ENCODE measurements at regions not wholly inside any gene's neighbourhood (a gene's known extent, or its start where the extent isn't known, plus 50 kb on each side); places are given as distances from the start of the nearest gene placed in this dataset.

DNA sequence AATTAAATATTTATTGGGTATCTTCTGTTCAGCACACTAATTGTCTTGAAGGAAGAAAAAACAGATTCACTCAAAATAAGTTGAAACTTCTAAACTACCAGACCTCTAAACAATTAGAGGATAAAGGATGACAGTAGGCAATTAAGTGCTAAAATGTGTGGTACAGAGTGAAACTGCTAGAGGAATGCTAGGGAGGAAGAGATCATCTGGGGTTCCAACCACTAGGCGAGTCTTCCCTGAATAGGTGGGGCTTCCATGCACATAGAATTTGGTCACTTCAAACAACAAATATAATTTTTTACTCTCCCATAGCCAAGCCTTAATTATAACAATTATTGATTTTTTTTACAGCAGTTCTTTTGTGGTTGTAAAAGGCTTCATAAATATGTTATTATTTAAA is 559.0 kb upstream of the ZEB2 start:
- no peaks in the 10 kb centered on the region for H3K4me1 ChIP-seq (ENCODE audit: insufficient read depth, low read length)
- Mint-ChIP-seq H3K4me3 (no peak overlapping the region), H3K4me1 (no peaks in the 10 kb centered on the region), H3K36me3 (ENCODE audit: insufficient read depth in 1 of 3, low read depth in 3 of 3) (no peaks in the 10 kb centered on the region), H3K27ac (no peak overlapping the region), H3K27me3 (ENCODE audit: low read depth) (no peaks in the 10 kb centered on the region), H3K9me3 (no peaks in the 10 kb centered on the region)
- no peaks in the 10 kb centered on the region for H3K79me2 ChIP-seq (ENCODE audit: insufficient read depth, low read length)
- H3K23me2 ChIP-seq (ENCODE audit: insufficient read length, low read depth, low read length, poor library complexity, severe bottlenecking) = no peaks in the 10 kb centered on the region
- no peak overlapping the region for H2BK5ac ChIP-seq (ENCODE audit: insufficient read length, low read length)
- H3K9ac ChIP-seq (ENCODE audit: extremely low read depth, insufficient read length, low read length) = no peak overlapping the region
- no peak overlapping the region for H2BK12ac ChIP-seq (ENCODE audit: insufficient read length, low read depth, low read length)
- no peak overlapping the region for H2AK5ac ChIP-seq (ENCODE audit: insufficient read length, low read length)
- H2BK15ac ChIP-seq (ENCODE audit: low read depth, low read length) = no peak overlapping the region
- no peaks in the 10 kb centered on the region for H3K79me1 ChIP-seq (ENCODE audit: insufficient read depth, low read depth, low read length, poor library complexity, severe bottlenecking)
- no peak overlapping the region for H4K91ac ChIP-seq (ENCODE audit: insufficient read length, low read depth, low read length)
- no peak overlapping the region for H3K4ac ChIP-seq (ENCODE audit: low read depth, low read length)
- H3K56ac ChIP-seq (ENCODE audit: insufficient read length, low read depth, low read length) = no peak overlapping the region
- no peak for DNase-seq
- H3K27ac ChIP-seq (ENCODE audit: insufficient read length, low read depth, low read length) = no peak overlapping the region
- no peak overlapping the region for H4K5ac ChIP-seq (ENCODE audit: insufficient read length, low read depth, low read length)
- no CpG with 5 or more reads among the region's 1 CpG for WGBS (ENCODE audit: extremely low coverage, insufficient read length, low lambda C conversion rate)
- no peak overlapping the region for H2BK20ac ChIP-seq (ENCODE audit: low read depth, low read length, poor library complexity, severe bottlenecking)
- no peak overlapping the region for H3K4me2 ChIP-seq (ENCODE audit: insufficient read depth, insufficient read length, low read length)
- H3K27me3 ChIP-seq (ENCODE audit: insufficient read depth, low read length) = no peaks in the 10 kb centered on the region
- H3T11ph ChIP-seq (ENCODE audit: low read length) = no peak overlapping the region
- no peaks in the 10 kb centered on the region for H4K20me1 ChIP-seq (ENCODE audit: control insufficient read depth, insufficient read depth, insufficient read length)
- H3K23ac ChIP-seq (ENCODE audit: insufficient read length, low read depth, low read length) = no peak overlapping the region
- H3K14ac ChIP-seq (ENCODE audit: insufficient read depth, low read length) = no peak overlapping the region
- no peak overlapping the region for H2BK120ac ChIP-seq (ENCODE audit: low read depth, low read length, poor library complexity, severe bottlenecking)
- no peak overlapping the region for H3K18ac ChIP-seq (ENCODE audit: insufficient read length, low read depth, low read length)
- H4K8ac ChIP-seq (replicated peaks; ENCODE audit: insufficient read length, low read depth, low read length) = no peak overlapping the region
- no peak overlapping the region for H2AFZ ChIP-seq (ENCODE audit: low read length)
- TF ChIP-seq CTCF (conservative IDR thresholded peaks at IDR 0.05) = no peak
- H3K9me3 ChIP-seq (ENCODE audit: control insufficient read depth, low read depth, low read length) = no peaks in the 10 kb centered on the region
